Liver (tissue), 8 donors: ENCODE measurements at regions not wholly inside any gene's neighbourhood (a gene's known extent, or its start where the extent isn't known, plus 50 kb on each side); places are given as distances from the start of the nearest gene placed in this dataset.

Experiments used
- DNase-seq: peaks from one replicate; pipeline ENCODE4 v3.0.0-alpha.2; 2017; ENCODE audit warnings: low spot score
- H3K27ac ChIP-seq, 2 donors: one replicate each; pipeline ENCODE4 v1.7.0; 2013; ENCODE audit warnings: inconsistent platforms in 2 of 2, low read length in 2 of 2, control low read depth in 1 of 2, low read depth in 1 of 2, mild to moderate bottlenecking in 1 of 2
- H3K27me3 ChIP-seq, 4 donors: one replicate each; pipeline versions ENCODE4 v1.6.1 to v1.7.0; 2013; ENCODE audit warnings: low read length in 3 of 4, inconsistent platforms in 1 of 4, mild to moderate bottlenecking in 1 of 4, moderate library complexity in 1 of 4; ENCODE audit not compliant: control insufficient read depth in 4 of 4, insufficient read depth in 4 of 4
- H3K36me3 ChIP-seq, 4 donors: one replicate each; pipeline versions ENCODE4 v1.6.1 to v1.7.0; 2013; ENCODE audit warnings: low read length in 3 of 4, mild to moderate bottlenecking in 3 of 4, low read depth in 1 of 4, moderate library complexity in 1 of 4; ENCODE audit not compliant: control insufficient read depth in 4 of 4, insufficient read depth in 3 of 4
- H3K4me1 ChIP-seq, 4 donors: one replicate each; pipeline versions ENCODE4 v1.6.1 to v1.7.0; 2013; ENCODE audit warnings: low read length in 3 of 4, mild to moderate bottlenecking in 3 of 4, moderate library complexity in 1 of 4; ENCODE audit not compliant: control insufficient read depth in 4 of 4, insufficient read depth in 4 of 4
- H3K4me3 ChIP-seq, 3 donors: one replicate each; pipeline versions ENCODE4 v1.6.1 to v1.7.0; 2013; ENCODE audit warnings: low read length in 3 of 3, control low read depth in 1 of 3, low read depth in 1 of 3, mild to moderate bottlenecking in 1 of 3
- H3K9ac ChIP-seq, 2 donors: one replicate each; pipeline ENCODE4 v1.7.0; 2013; ENCODE audit warnings: low read length in 2 of 2, mild to moderate bottlenecking in 2 of 2, moderate library complexity in 2 of 2, control low read depth in 1 of 2, low read depth in 1 of 2
- H3K9me3 ChIP-seq, 4 donors: one replicate each; pipeline versions ENCODE4 v1.6.1 to v1.7.0; 2013; ENCODE audit warnings: low read length in 3 of 4; ENCODE audit not compliant: control insufficient read depth in 4 of 4
- EGR1 ChIP-seq, 2 donors: IDR thresholded peaks; 2 replicates each; pipeline ENCODE4 v1.6.1; 2016 to 2018; ENCODE audit warnings: antibody characterized with exemption in 2 of 2, low read depth in 2 of 2
- FOXA1 ChIP-seq: IDR thresholded peaks from 2 replicates; pipeline ENCODE4 v1.6.1; 2016; ENCODE audit warnings: antibody characterized with exemption
- GABPA ChIP-seq, 2 donors: IDR thresholded peaks in 1 of 2; conservative IDR thresholded peaks in 1 of 2; 2 replicates each; pipeline ENCODE4 v1.6.1; 2016; ENCODE audit warnings: antibody characterized with exemption in 2 of 2, mild to moderate bottlenecking in 1 of 2, moderate library complexity in 1 of 2
- HNF4G ChIP-seq: IDR thresholded peaks from 2 replicates; pipeline ENCODE4 v1.6.1; 2016; ENCODE audit warnings: antibody characterized with exemption
- JUND ChIP-seq, 2 donors: IDR thresholded peaks; 2 replicates each; pipeline ENCODE4 v1.6.1; 2016; ENCODE audit warnings: antibody characterized with exemption in 2 of 2
- NR2F2 ChIP-seq: IDR thresholded peaks from 2 replicates; pipeline ENCODE4 v1.6.1; 2016; ENCODE audit warnings: antibody characterized with exemption
- RAD21 ChIP-seq, 2 donors: IDR thresholded peaks; 2 replicates each; pipeline ENCODE4 v1.6.1; 2016; ENCODE audit warnings: antibody characterized with exemption in 2 of 2, mild to moderate bottlenecking in 2 of 2
- RXRA ChIP-seq, 2 donors: IDR thresholded peaks; 2 replicates each; pipeline ENCODE4 v1.6.1; 2017 to 2018; ENCODE audit warnings: antibody characterized with exemption in 2 of 2, mild to moderate bottlenecking in 1 of 2
- SP1 ChIP-seq: IDR thresholded peaks from 2 replicates; pipeline ENCODE4 v1.6.1; 2018; ENCODE audit warnings: antibody characterized with exemption, mild to moderate bottlenecking
- TAF1 ChIP-seq: conservative IDR thresholded peaks from 2 replicates; pipeline ENCODE4 v1.6.1; 2016; ENCODE audit warnings: antibody characterized with exemption, mild to moderate bottlenecking
- YY1 ChIP-seq: IDR thresholded peaks from 2 replicates; pipeline ENCODE4 v1.6.1; 2016; ENCODE audit warnings: antibody characterized with exemption, mild to moderate bottlenecking
- WGBS: extraction: QIAGEN DNeasy Blood & Tissue Kit; methylation state at CpG from one replicate; pipeline ENCODE4 v1.1.7; 2013; 5-methylcytosine and 5-hydroxymethylcytosine counted together
- TF ChIP-seq, protein P1 (sequence below): IDR thresholded peaks from 2 replicates; pipeline ENCODE4 v1.6.1; 2016; ENCODE audit warnings: antibody characterized with exemption
- TF ChIP-seq, protein P2 (sequence below): IDR thresholded peaks from 2 replicates; pipeline ENCODE4 v1.6.1; 2016; ENCODE audit warnings: antibody characterized with exemption
- TF ChIP-seq, protein P3 (sequence below): IDR thresholded peaks from 2 replicates; pipeline ENCODE4 v1.6.1; 2016; ENCODE audit warnings: antibody characterized with exemption, mild to moderate bottlenecking
- TF ChIP-seq, protein P4 (sequence below): fragments of 150-350 bp; IDR thresholded peaks from 2 replicates; pipeline ENCODE4 v1.5.1; 2017; ENCODE audit warnings: improper control_type of control experiment, low read depth, low read length; ENCODE audit not compliant: missing input control
- donor health status: healthy.
- donor health status: healthy.
- donor health status: healthy.
- donor health status: healthy.
- donor health status: healthy.

DNA sequence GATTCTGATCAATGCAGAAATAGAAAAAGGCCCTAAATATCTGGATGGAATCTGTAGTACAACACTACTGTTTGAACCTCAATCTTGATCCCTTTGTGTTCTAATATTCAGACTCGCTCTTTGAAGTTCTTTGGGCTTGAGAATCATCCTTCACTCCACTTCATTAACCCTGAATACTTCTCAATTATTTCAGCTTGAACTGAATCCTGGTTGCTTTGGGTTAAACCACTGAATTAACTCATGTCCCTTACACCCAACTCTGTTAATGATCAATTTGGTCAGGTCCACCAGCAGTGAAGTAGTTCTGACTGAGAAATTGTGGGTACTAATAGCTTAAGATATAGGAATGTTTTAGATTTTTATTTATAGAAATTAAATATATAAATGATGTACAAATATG, 1707.2 kb upstream of the ACO1 start:
- no peak overlapping the region for H3K27ac ChIP-seq
- no peaks in the 10 kb centered on the region for H3K36me3 ChIP-seq
- no peak overlapping the region for H3K4me3 ChIP-seq
- H3K27me3 ChIP-seq: no peaks in the 10 kb centered on the region
- TF ChIP-seq, protein P1, sequence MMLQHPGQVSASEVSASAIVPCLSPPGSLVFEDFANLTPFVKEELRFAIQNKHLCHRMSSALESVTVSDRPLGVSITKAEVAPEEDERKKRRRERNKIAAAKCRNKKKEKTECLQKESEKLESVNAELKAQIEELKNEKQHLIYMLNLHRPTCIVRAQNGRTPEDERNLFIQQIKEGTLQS: no peak
- TF ChIP-seq EGR1 (IDR thresholded peaks at IDR 0.05; ENCODE audit: low read depth in 2 of 2): no peak
- TF ChIP-seq, protein P2, sequence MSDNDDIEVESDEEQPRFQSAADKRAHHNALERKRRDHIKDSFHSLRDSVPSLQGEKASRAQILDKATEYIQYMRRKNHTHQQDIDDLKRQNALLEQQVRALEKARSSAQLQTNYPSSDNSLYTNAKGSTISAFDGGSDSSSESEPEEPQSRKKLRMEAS: no peak
- no peak for TF ChIP-seq YY1
- TF ChIP-seq NR2F2: no peak
- TF ChIP-seq JUND (IDR thresholded peaks at IDR 0.05): no peak
- no peak for TF ChIP-seq HNF4G
- no peak for TF ChIP-seq GABPA (IDR thresholded peaks at IDR 0.05 in 1 of 2, conservative IDR thresholded peaks at IDR 0.05 in 1 of 2)
- H3K9ac ChIP-seq: no peak overlapping the region
- H3K4me1 ChIP-seq: no peaks in the 10 kb centered on the region
- 32% methylated on average over 1 of the region's 1 CpG for WGBS
- DNase-seq: no peak
- no peaks in the 10 kb centered on the region for H3K9me3 ChIP-seq

DNA sequence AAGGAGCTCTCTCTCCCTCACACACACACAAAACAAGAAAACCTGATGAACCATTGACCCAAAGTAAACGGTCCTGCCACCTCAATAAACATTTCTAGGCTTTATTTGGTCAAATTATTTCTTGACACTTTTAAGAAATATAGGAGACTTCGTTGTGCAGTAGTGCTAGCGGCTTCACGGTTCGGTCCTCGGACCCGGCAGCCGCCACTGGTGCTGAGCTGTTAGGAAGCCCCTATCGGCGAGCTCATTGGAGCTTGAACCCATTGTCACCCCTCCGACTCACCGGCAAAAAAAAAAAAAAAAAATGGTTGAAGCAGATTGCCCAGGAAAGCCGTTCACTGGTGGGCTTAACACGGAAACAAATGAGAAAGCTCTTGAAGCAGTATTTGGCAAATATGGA, 1695.6 kb upstream of the ACO1 start:
- no peaks in the 10 kb centered on the region for H3K4me1 ChIP-seq
- DNase-seq: no peak
- H3K9me3 ChIP-seq: no peaks in the 10 kb centered on the region
- 89% methylated on average over 14 of the region's 14 CpGs for WGBS
- no peak overlapping the region for H3K9ac ChIP-seq
- TF ChIP-seq HNF4G (no peak), JUND (IDR thresholded peaks at IDR 0.05) (no peak), TAF1 (no peak), RAD21 (IDR thresholded peaks at IDR 0.05) (no peak), GABPA (IDR thresholded peaks at IDR 0.05 in 1 of 2, conservative IDR thresholded peaks at IDR 0.05 in 1 of 2) (no peak), FOXA1 (no peak), SP1 (no peak), RXRA (IDR thresholded peaks at IDR 0.05) (no peak), EGR1 (IDR thresholded peaks at IDR 0.05; ENCODE audit: low read depth in 2 of 2) (no peak)
- TF ChIP-seq, protein P1: no peak
- TF ChIP-seq, protein P2: no peak
- TF ChIP-seq, protein P3, sequence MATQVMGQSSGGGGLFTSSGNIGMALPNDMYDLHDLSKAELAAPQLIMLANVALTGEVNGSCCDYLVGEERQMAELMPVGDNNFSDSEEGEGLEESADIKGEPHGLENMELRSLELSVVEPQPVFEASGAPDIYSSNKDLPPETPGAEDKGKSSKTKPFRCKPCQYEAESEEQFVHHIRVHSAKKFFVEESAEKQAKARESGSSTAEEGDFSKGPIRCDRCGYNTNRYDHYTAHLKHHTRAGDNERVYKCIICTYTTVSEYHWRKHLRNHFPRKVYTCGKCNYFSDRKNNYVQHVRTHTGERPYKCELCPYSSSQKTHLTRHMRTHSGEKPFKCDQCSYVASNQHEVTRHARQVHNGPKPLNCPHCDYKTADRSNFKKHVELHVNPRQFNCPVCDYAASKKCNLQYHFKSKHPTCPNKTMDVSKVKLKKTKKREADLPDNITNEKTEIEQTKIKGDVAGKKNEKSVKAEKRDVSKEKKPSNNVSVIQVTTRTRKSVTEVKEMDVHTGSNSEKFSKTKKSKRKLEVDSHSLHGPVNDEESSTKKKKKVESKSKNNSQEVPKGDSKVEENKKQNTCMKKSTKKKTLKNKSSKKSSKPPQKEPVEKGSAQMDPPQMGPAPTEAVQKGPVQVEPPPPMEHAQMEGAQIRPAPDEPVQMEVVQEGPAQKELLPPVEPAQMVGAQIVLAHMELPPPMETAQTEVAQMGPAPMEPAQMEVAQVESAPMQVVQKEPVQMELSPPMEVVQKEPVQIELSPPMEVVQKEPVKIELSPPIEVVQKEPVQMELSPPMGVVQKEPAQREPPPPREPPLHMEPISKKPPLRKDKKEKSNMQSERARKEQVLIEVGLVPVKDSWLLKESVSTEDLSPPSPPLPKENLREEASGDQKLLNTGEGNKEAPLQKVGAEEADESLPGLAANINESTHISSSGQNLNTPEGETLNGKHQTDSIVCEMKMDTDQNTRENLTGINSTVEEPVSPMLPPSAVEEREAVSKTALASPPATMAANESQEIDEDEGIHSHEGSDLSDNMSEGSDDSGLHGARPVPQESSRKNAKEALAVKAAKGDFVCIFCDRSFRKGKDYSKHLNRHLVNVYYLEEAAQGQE: no peak
- TF ChIP-seq, protein P4, sequence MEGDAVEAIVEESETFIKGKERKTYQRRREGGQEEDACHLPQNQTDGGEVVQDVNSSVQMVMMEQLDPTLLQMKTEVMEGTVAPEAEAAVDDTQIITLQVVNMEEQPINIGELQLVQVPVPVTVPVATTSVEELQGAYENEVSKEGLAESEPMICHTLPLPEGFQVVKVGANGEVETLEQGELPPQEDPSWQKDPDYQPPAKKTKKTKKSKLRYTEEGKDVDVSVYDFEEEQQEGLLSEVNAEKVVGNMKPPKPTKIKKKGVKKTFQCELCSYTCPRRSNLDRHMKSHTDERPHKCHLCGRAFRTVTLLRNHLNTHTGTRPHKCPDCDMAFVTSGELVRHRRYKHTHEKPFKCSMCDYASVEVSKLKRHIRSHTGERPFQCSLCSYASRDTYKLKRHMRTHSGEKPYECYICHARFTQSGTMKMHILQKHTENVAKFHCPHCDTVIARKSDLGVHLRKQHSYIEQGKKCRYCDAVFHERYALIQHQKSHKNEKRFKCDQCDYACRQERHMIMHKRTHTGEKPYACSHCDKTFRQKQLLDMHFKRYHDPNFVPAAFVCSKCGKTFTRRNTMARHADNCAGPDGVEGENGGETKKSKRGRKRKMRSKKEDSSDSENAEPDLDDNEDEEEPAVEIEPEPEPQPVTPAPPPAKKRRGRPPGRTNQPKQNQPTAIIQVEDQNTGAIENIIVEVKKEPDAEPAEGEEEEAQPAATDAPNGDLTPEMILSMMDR: no peak
- no peaks in the 10 kb centered on the region for H3K27me3 ChIP-seq
- no peak overlapping the region for H3K4me3 ChIP-seq
- no peaks in the 10 kb centered on the region for H3K36me3 ChIP-seq
- no peak overlapping the region for H3K27ac ChIP-seq
